ENCODE measurements at regions not wholly inside any gene's neighbourhood (a gene's known extent, or its start where the extent isn't known, plus 50 kb on each side); places are given as distances from the start of the nearest gene placed in this dataset.

DNA sequence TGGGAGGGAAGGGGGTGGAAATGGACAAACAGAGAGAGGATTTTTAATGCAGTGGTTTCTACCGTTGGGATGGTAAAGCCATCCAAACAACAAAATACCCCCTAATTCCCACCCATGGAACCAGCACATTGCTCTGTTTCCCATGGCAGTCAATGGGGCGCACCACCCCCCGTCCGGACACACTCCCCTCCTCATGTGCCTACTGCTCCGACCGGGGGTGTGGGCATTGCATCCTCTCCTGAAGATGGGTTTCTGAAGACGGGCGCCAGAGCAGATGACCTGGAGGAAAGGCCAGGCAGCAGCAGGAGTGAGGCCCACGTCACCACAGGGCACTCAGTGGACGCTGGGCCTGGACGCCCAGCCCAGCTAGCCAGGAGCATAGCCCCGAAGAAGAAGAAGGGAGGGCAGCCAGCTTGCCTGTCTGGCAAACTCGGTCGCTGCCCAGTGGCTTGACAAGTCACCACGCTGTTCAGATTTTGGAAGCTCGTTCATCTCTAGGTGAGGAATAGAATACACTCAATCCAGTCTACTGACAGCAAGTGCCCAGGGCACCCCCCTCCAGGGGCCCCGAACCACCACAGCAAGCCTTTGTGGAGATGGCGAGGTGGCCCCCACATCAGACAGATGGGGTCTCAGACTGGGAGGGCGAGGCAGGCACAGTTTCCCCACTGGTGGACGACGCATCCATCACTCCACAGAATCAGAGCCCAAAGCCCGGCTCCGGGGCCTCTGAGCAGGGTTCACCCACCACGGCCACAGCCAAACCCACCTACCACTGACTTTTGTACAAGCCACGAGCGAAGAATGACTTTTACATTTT, 296.2 kb upstream of the SALL3 start:
- DNase-seq = no peak
- no peaks in the 10 kb centered on the region for H3K27me3 ChIP-seq
- 87 to 88% methylated on average over 13 to 26 of the region's 26 CpGs for WGBS, 2 donors
- no peak overlapping the region for H3K4me3 ChIP-seq
- no peaks in the 10 kb centered on the region for H3K36me3 ChIP-seq (ENCODE audit: low read depth, missing control alignments)
- H3K9me3 ChIP-seq = no peaks in the 10 kb centered on the region
- intact Hi-C loops (cut with DNase I; ENCODE audit: low total_unique reads) = no loop called here
- no peaks in the 10 kb centered on the region for H3K4me1 ChIP-seq
- no peak overlapping the region for H3K27ac ChIP-seq
- TF ChIP-seq POLR2A (IDR thresholded peaks at IDR 0.05) = no peak
- TF ChIP-seq, protein P1, sequence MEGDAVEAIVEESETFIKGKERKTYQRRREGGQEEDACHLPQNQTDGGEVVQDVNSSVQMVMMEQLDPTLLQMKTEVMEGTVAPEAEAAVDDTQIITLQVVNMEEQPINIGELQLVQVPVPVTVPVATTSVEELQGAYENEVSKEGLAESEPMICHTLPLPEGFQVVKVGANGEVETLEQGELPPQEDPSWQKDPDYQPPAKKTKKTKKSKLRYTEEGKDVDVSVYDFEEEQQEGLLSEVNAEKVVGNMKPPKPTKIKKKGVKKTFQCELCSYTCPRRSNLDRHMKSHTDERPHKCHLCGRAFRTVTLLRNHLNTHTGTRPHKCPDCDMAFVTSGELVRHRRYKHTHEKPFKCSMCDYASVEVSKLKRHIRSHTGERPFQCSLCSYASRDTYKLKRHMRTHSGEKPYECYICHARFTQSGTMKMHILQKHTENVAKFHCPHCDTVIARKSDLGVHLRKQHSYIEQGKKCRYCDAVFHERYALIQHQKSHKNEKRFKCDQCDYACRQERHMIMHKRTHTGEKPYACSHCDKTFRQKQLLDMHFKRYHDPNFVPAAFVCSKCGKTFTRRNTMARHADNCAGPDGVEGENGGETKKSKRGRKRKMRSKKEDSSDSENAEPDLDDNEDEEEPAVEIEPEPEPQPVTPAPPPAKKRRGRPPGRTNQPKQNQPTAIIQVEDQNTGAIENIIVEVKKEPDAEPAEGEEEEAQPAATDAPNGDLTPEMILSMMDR (IDR thresholded peaks at IDR 0.05) = no peak

DNA sequence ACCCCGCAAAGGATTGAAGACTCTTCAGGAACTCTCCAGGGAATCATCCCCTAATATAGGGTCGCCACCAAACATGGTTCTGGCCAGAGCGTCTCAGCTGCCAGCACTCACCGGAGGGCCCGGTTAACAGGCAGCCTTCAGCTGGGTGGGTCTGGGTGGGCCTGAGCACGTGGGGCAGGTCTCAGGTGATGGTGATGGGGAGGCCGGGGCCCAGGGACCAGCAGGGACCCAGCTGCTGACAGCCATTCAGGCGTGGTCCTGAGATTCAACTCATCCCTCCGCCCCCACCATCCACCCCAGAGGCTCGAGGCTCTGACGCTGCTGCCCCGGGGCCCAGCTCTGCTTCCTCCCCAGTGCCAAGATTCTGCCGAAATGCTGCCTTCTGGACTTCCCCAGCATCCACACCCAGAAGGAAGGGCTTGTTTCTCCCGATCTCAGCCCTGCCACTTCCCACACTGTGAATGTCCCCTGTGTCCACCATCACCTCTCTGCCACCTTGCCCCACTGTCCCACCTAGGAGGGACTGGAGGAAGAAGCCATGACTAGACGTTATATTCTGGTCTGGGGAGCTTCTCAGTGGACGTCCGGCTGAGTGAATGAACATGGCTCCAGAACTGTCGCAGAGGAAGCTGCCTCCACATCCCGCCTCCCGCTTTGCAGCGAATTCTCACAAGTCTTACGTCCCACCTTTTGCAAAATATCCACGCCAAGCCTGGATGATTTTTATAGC, 294.2 kb upstream of the SALL3 start:
- no peaks in the 10 kb centered on the region for H3K36me3 ChIP-seq (ENCODE audit: low read depth, missing control alignments)
- DNase-seq = no peak
- 80 to 81% methylated on average over 19 to 23 of the region's 23 CpGs for WGBS, 2 donors
- H3K27ac ChIP-seq = no peak overlapping the region
- TF ChIP-seq POLR2A (IDR thresholded peaks at IDR 0.05) = no peak
- TF ChIP-seq, protein P1 (IDR thresholded peaks at IDR 0.05) = no peak
- no peaks in the 10 kb centered on the region for H3K9me3 ChIP-seq
- intact Hi-C loops (cut with DNase I; ENCODE audit: low total_unique reads) = no loop called here
- H3K4me1 ChIP-seq = no peaks in the 10 kb centered on the region
- no peaks in the 10 kb centered on the region for H3K27me3 ChIP-seq
- H3K4me3 ChIP-seq = no peak overlapping the region

- no peak for DNase-seq
- Histone ChIP-seq H3K4me1 (no peaks in the 10 kb centered on the region), H3K27me3 (no peaks in the 10 kb centered on the region), H3K27ac (no peak overlapping the region), H3K36me3 (ENCODE audit: low read depth, missing control alignments) (no peaks in the 10 kb centered on the region), H3K9me3 (no peaks in the 10 kb centered on the region), H3K4me3 (no peak overlapping the region)
- TF ChIP-seq POLR2A (IDR thresholded peaks at IDR 0.05) = no peak
- TF ChIP-seq, protein P1 (IDR thresholded peaks at IDR 0.05) = no peak
- intact Hi-C loops (cut with DNase I; ENCODE audit: low total_unique reads) = no loop called here
- WGBS, 2 donors = 86 to 89% methylated on average over 24 to 26 of the region's 26 CpGs
Measured at GRCh38 chr18:78685980-78686530, 293.6 kb upstream of the SALL3 start.

- intact Hi-C loops (cut with DNase I; ENCODE audit: low total_unique reads) = no loop called here
- H3K27ac ChIP-seq = no peak overlapping the region
- TF ChIP-seq, protein P1 (IDR thresholded peaks at IDR 0.05) = no peak
- no peak for TF ChIP-seq POLR2A (IDR thresholded peaks at IDR 0.05)
- H3K36me3 ChIP-seq (ENCODE audit: low read depth, missing control alignments) = no peaks in the 10 kb centered on the region
- H3K4me1 ChIP-seq = no peaks in the 10 kb centered on the region
- DNase-seq = no peak
- H3K27me3 ChIP-seq = no peaks in the 10 kb centered on the region
- WGBS, 2 donors = 88% methylated on average over 11 to 16 of the region's 16 CpGs
- H3K9me3 ChIP-seq = no peaks in the 10 kb centered on the region
- H3K4me3 ChIP-seq = no peak overlapping the region
Measured at GRCh38 chr18:78686976-78687685, 292.5 kb upstream of the SALL3 start.
